ENCODE measurements at regions not wholly inside any gene's neighbourhood (a gene's known extent, or its start where the extent isn't known, plus 50 kb on each side); places are given as distances from the start of the nearest gene placed in this dataset.

DNA sequence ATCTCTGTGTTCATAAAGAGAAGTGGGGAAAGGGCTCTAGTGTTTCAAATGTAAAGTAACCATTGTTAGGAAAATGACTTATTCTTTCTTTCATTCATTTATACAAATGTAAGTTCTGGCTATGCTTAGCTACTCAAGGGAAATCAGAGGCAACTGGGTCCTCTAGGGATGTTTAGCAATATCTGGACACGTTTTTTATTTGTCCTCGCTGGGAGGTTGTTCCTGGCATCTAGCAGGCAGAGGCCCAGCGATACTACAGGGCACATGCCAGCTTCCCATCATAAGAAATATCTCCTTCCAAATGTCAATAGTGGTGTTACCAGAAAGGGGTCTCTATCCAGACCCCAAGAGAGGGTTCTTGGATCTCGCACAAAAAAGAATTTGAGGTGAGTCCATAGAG, 150.0 kb downstream of the VCX3A start (continued):
- TF ChIP-seq, protein P1, sequence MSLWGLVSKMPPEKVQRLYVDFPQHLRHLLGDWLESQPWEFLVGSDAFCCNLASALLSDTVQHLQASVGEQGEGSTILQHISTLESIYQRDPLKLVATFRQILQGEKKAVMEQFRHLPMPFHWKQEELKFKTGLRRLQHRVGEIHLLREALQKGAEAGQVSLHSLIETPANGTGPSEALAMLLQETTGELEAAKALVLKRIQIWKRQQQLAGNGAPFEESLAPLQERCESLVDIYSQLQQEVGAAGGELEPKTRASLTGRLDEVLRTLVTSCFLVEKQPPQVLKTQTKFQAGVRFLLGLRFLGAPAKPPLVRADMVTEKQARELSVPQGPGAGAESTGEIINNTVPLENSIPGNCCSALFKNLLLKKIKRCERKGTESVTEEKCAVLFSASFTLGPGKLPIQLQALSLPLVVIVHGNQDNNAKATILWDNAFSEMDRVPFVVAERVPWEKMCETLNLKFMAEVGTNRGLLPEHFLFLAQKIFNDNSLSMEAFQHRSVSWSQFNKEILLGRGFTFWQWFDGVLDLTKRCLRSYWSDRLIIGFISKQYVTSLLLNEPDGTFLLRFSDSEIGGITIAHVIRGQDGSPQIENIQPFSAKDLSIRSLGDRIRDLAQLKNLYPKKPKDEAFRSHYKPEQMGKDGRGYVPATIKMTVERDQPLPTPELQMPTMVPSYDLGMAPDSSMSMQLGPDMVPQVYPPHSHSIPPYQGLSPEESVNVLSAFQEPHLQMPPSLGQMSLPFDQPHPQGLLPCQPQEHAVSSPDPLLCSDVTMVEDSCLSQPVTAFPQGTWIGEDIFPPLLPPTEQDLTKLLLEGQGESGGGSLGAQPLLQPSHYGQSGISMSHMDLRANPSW (CRISPR knock-in tag; conservative IDR thresholded peaks at IDR 0.05; ENCODE audit: low read depth) = no peak
- no peak for TF ChIP-seq TP53 (CRISPR knock-in tag; IDR thresholded peaks at IDR 0.05)

DNA sequence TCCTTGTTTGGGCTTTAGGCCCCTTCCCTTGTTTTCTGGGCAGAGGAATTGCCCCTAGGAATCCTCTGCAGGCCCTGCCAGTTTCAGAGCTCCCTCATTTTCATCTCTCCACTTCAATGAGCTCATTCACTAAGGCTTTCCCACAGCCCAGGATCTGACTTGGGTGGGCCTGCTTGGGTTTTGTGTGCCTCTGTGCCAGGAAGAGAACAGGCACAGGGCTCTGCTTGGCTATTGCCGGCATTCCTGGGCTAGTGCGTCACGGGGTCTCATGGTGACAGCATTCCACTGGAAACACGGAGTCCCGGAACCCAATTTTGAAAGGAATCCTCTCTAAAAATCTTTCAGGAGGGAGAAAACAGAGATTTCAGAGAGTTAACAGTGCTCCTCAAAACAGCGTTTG, 150.5 kb downstream of the VCX3A start:
- H3K27ac Mint-ChIP-seq = 0 out of 2 replicates have a peak overlapping the region, but pooled peaks have one; percentile 32
- DNase-seq (ENCODE audit: low spot score) (no peak), ATAC-seq (peak; percentile 24; the same call in 1 of the 2 replicates)
- no peaks in the 10 kb centered on the region for H3K27me3 Mint-ChIP-seq (ENCODE audit: low read depth)
- POLR2A ChIA-PET = no interaction called here
- no peak overlapping the region for H3K4me3 Mint-ChIP-seq
- H3K4me1 Mint-ChIP-seq = peaks cover 31% of the 10 kb centered on the region
- TF ChIP-seq, protein P2, sequence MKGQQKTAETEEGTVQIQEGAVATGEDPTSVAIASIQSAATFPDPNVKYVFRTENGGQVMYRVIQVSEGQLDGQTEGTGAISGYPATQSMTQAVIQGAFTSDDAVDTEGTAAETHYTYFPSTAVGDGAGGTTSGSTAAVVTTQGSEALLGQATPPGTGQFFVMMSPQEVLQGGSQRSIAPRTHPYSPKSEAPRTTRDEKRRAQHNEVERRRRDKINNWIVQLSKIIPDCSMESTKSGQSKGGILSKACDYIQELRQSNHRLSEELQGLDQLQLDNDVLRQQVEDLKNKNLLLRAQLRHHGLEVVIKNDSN (CRISPR knock-in tag; IDR thresholded peaks at IDR 0.05) = no peak
- TF ChIP-seq FOXJ3 (CRISPR knock-in tag; IDR thresholded peaks at IDR 0.05; ENCODE audit: borderline replicate concordance) = no peak
- no peak for TF ChIP-seq ZNF138 (CRISPR knock-in tag; conservative IDR thresholded peaks at IDR 0.05)
- TF ChIP-seq FOXK1 (CRISPR knock-in tag; IDR thresholded peaks at IDR 0.05) = no peak
- no peak for TF ChIP-seq ESRRA (CRISPR knock-in tag; IDR thresholded peaks at IDR 0.05; ENCODE audit: borderline replicate concordance)
- TF ChIP-seq RELA (CRISPR knock-in tag; IDR thresholded peaks at IDR 0.05; ENCODE audit: borderline replicate concordance) = no peak
- no peak for TF ChIP-seq TP53 (CRISPR knock-in tag; IDR thresholded peaks at IDR 0.05)
- no peak for TF ChIP-seq ZNF232 (CRISPR knock-in tag; IDR thresholded peaks at IDR 0.05)
- TF ChIP-seq PRRX2 (CRISPR knock-in tag; IDR thresholded peaks at IDR 0.05) = no peak
- TF ChIP-seq, protein P3, sequence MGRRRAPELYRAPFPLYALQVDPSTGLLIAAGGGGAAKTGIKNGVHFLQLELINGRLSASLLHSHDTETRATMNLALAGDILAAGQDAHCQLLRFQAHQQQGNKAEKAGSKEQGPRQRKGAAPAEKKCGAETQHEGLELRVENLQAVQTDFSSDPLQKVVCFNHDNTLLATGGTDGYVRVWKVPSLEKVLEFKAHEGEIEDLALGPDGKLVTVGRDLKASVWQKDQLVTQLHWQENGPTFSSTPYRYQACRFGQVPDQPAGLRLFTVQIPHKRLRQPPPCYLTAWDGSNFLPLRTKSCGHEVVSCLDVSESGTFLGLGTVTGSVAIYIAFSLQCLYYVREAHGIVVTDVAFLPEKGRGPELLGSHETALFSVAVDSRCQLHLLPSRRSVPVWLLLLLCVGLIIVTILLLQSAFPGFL (CRISPR knock-in tag; IDR thresholded peaks at IDR 0.05; ENCODE audit: borderline replicate concordance) = no peak
- TF ChIP-seq NR2C2 (CRISPR knock-in tag; IDR thresholded peaks at IDR 0.05) = no peak
- TF ChIP-seq OVOL2 (CRISPR knock-in tag; IDR thresholded peaks at IDR 0.05; ENCODE audit: borderline replicate concordance) = no peak
- TF ChIP-seq, protein P4, sequence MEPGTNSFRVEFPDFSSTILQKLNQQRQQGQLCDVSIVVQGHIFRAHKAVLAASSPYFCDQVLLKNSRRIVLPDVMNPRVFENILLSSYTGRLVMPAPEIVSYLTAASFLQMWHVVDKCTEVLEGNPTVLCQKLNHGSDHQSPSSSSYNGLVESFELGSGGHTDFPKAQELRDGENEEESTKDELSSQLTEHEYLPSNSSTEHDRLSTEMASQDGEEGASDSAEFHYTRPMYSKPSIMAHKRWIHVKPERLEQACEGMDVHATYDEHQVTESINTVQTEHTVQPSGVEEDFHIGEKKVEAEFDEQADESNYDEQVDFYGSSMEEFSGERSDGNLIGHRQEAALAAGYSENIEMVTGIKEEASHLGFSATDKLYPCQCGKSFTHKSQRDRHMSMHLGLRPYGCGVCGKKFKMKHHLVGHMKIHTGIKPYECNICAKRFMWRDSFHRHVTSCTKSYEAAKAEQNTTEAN (CRISPR knock-in tag; IDR thresholded peaks at IDR 0.05) = no peak
- no peak for TF ChIP-seq IRF2 (CRISPR knock-in tag; IDR thresholded peaks at IDR 0.05; ENCODE audit: borderline replicate concordance, low read depth)
- TF ChIP-seq EMX1 (CRISPR knock-in tag; IDR thresholded peaks at IDR 0.05) = no peak
- no peak for TF ChIP-seq ZNF416 (CRISPR knock-in tag; IDR thresholded peaks at IDR 0.05)
- CTCF ChIA-PET = no interaction called here
- no peaks in the 10 kb centered on the region for H3K36me3 Mint-ChIP-seq
- H3K9me3 Mint-ChIP-seq = peaks cover 4% of the 10 kb centered on the region; the same call in 1 of the 2 replicates

DNA sequence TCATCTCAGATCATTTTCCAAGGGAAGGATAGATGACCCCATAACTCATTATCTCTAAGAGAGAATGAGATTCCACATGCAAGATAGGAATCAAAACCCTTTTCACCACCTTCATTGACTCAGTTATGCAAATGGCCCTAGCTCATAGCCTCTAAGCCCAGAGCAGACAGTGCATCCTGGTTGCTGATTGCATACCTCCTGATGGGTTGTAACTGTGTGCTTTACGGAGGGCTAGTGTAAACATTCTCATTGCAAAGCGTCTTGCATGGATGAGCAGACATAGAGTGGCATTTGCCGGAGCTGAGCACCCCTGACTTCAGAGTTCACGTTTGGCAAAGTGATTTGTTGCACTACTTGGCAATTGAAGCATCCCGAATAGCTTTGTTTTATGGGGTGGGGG, 151.0 kb downstream of the VCX3A start:
- CTCF ChIA-PET = no interaction called here
- Mint-ChIP-seq H3K4me1 (peaks cover 31% of the 10 kb centered on the region), H3K36me3 (no peaks in the 10 kb centered on the region), H3K27ac (no peak overlapping the region), H3K4me3 (no peak overlapping the region), H3K9me3 (no peaks in the 10 kb centered on the region), H3K27me3 (ENCODE audit: low read depth) (no peaks in the 10 kb centered on the region)
- POLR2A ChIA-PET = no interaction called here
- no peak for DNase-seq (ENCODE audit: low spot score)
- ATAC-seq = peak; percentile 72
- no peak for TF ChIP-seq NFATC4 (CRISPR knock-in tag; IDR thresholded peaks at IDR 0.05)
- no peak for TF ChIP-seq GABPB1 (CRISPR knock-in tag; IDR thresholded peaks at IDR 0.05)
